Astrocyte of the spinal cord (primary cell): ENCODE measurements at regions not wholly inside any gene's neighbourhood (a gene's known extent, or its start where the extent isn't known, plus 50 kb on each side); places are given as distances from the start of the nearest gene placed in this dataset.

Source experiments
- DNase-seq: peaks from one replicate; pipeline ENCODE4 v3.0.0; 2011; ENCODE audit warnings: low read depth, low spot score
- H3K4me3 ChIP-seq: 2 replicates; pipeline ENCODE4 v1.5.1; 2011; ENCODE audit warnings: low read depth, mild to moderate bottlenecking, low read length, moderate library complexity
- in situ Hi-C: cut with HindIII; loops from 2 replicates; pipeline ENCODE4 v1.10.0; 2017; ENCODE audit warnings: low sequenced_read_pairs
- TF ChIP-seq, protein P1 (sequence below): IDR thresholded peaks from 2 replicates; pipeline ENCODE4 v1.5.1; 2012; ENCODE audit warnings: low read depth, mild to moderate bottlenecking, low read length, inconsistent platforms

DNA sequence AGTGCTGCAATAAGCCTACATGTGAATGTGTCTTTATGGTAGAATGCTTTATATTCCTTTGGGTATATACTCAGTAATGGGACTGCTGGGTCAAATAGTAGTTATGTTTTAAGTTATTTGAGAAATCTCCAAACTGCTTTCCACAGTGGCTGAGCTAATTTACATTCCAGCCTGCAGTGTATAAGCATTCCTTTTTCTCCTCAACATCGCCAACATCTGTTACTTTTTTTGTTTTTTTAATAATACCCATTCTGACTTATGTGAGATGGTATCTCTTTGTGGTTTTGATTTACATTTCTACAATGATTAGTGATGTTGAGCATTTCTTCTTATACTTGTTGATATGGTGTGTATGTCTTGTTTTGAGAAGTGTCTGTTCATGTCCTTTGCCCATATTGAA, 1186.2 kb downstream of the BCL11B start:
- in situ Hi-C loops: no loop called here
- no peak for DNase-seq
- TF ChIP-seq, protein P1, sequence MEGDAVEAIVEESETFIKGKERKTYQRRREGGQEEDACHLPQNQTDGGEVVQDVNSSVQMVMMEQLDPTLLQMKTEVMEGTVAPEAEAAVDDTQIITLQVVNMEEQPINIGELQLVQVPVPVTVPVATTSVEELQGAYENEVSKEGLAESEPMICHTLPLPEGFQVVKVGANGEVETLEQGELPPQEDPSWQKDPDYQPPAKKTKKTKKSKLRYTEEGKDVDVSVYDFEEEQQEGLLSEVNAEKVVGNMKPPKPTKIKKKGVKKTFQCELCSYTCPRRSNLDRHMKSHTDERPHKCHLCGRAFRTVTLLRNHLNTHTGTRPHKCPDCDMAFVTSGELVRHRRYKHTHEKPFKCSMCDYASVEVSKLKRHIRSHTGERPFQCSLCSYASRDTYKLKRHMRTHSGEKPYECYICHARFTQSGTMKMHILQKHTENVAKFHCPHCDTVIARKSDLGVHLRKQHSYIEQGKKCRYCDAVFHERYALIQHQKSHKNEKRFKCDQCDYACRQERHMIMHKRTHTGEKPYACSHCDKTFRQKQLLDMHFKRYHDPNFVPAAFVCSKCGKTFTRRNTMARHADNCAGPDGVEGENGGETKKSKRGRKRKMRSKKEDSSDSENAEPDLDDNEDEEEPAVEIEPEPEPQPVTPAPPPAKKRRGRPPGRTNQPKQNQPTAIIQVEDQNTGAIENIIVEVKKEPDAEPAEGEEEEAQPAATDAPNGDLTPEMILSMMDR: no peak
- no peak overlapping the region for H3K4me3 ChIP-seq

DNA sequence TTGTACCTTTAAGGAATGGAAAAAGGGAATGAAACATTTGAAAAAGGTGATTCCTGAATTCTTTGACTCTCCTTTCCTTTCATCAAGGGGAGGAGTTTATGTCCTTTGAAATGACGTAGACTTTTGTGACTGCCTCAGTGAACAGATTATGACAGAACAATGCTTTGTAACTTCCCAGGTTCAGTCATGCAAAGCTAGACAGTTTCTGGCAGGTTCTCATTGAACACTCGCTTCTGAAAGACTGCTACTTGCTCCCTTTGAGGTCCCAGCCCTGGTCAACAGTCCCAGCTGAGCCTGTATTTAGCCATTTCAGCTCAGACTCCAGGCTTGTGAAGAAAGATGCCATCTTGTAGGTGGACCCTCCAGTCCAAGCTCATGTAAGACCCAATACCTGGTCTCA, 1178.9 kb downstream of the BCL11B start:
- in situ Hi-C loops: no loop called here
- TF ChIP-seq, protein P1: no peak
- no peak overlapping the region for H3K4me3 ChIP-seq
- no peak for DNase-seq

DNA sequence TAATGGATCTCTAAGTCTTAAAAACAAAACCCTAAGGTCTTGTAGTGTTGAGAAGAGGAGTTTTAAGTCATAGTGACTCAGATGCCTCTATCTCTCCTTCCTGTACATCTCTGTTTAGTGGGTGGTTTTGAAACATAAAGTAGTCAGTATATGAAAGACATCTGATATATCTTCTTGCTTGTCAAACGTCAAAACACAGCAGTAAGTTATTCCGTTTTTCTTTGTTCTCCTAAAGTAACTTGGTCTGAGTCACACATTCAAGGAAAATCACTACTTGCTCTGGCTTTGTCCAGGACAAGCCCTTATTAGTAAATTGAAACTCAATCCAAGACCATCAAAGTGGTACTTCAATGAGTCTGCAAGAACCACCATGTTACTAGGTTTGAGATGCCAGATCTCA, 1172.5 kb downstream of the BCL11B start:
- DNase-seq: no peak
- H3K4me3 ChIP-seq: no peak overlapping the region
- in situ Hi-C loops: no loop called here
- TF ChIP-seq, protein P1: no peak

DNA sequence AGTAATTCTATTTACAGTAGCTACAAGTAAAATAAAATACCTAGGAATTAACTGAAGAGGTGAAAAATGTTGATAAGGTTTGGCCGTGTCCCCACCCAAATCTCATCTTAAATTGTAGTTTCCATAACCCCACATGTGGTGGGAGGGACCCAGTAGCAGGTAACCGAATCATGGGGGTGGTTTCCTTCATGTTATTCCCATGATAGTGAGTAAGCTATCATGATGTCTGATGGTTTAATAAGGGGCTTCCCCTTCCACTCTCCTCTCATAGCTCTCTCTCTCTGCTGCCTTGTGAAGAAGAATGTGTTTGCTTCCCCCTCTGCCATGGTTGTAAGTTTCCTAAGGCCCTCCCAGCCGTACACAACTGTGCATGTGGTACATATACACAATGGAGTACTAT, 1170.7 kb downstream of the BCL11B start:
- TF ChIP-seq, protein P1: no peak
- H3K4me3 ChIP-seq: no peak overlapping the region
- no peak for DNase-seq
- in situ Hi-C loops: no loop called here

DNA sequence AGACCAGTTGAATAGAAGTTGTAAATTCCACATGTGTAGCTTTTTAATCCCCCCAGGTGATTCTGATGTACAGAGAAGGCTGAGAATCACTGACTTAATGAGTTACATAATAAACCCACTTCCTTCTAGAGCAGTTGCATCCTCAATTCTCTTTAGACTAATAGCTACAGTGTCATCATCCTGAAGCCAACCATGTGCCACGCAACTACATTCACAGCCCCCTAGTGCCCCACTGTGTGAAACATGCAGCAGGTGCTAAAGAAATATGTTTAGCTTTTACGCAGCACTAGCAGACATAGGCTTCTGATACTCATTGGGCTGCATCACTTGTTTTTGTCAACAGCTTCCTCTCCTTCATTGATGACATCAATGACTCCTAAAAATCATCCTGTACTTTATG, 1168.3 kb downstream of the BCL11B start:
- DNase-seq: no peak
- TF ChIP-seq, protein P1: no peak
- in situ Hi-C loops: no loop called here
- no peak overlapping the region for H3K4me3 ChIP-seq

DNA sequence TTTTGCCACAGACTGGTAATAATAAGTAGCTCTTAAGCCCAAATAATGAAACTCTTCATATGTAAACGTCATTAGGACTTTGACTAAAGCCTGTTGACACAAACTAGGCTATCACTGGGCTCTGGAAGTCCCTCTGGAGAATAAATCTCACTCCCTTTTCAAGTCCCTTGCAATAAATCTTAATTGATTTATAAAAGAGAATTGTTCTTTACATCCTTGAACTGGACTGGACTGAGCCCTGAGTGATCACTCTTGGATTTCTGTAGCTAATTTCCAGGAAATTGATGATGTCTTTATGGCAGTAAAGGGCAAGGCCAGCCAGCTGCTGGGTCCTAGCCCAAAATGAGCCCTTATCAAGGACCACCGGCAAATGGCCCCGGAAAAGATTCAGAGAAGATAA, 1162.7 kb downstream of the BCL11B start:
- in situ Hi-C loops: no loop called here
- DNase-seq: no peak
- TF ChIP-seq, protein P1: no peak
- H3K4me3 ChIP-seq: no peak overlapping the region

DNA sequence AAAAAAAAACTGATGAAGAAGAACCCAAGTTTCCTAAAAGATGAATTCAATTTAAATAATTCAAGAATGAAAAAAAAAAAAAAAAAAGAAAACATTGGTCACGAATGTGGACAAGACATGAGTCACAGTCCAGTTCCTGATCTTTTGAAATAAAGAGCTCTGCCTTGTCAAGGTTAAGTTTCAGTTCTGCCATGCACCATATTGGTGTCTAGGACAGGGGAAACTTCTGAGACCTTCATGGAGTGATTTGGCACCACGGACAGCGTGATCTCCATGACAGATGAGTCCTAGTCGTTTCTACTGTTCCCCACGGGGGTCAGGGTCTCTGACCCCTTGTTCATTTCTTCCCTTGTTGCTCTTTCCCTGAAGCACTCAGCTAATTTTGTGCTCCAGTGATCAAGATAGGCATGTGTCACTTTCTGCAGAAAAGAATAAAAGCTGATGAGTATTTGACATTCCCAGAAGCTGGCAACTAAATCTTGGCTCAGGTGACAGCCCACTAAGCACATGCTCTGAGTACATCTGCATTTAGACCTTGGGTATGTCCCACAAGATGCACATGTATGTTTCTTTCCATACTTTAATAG, 1159.7 kb downstream of the BCL11B start:
- no peak for DNase-seq
- no peak overlapping the region for H3K4me3 ChIP-seq
- in situ Hi-C loops: no loop called here
- TF ChIP-seq, protein P1: no peak
